ENCODE measurements at regions not wholly inside any gene's neighbourhood (a gene's known extent, or its start where the extent isn't known, plus 50 kb on each side); places are given as distances from the start of the nearest gene placed in this dataset.

GRCh38 chr7:155398944-155399343 is 59.0 kb upstream of the EN2 start:
- no peak overlapping the region for H3K4me3 ChIP-seq (ENCODE audit: low read depth, low read length)
- no peak for TF ChIP-seq MAX (IDR thresholded peaks at IDR 0.05; ENCODE audit: low read depth, low read length)
- peak; percentile 74 for TF ChIP-seq CTCF (IDR thresholded peaks at IDR 0.05; ENCODE audit: low read depth, low read length)
- peak; percentile 61 for DNase-seq (ENCODE audit: low read depth)

GRCh38 chr7:155399577-155399976 is 58.4 kb upstream of the EN2 start:
- no peak for TF ChIP-seq POLR2A (IDR thresholded peaks at IDR 0.05; ENCODE audit: extremely low read depth, insufficient read length)
- no peak for TF ChIP-seq CTCF (IDR thresholded peaks at IDR 0.05; ENCODE audit: low read depth, low read length)
- TF ChIP-seq MYC (IDR thresholded peaks at IDR 0.05; ENCODE audit: low read depth, low read length), result no peak
- TF ChIP-seq MAX (IDR thresholded peaks at IDR 0.05; ENCODE audit: low read depth, low read length), result no peak
- no peak for DNase-seq (ENCODE audit: low read depth)
- no peak overlapping the region for H3K4me3 ChIP-seq (ENCODE audit: low read depth, low read length)

- TF ChIP-seq POLR2A (IDR thresholded peaks at IDR 0.05; ENCODE audit: extremely low read depth, insufficient read length) (no peak), CTCF (IDR thresholded peaks at IDR 0.05; ENCODE audit: low read depth, low read length) (no peak)
- H3K4me3 ChIP-seq (ENCODE audit: low read depth, low read length), result no peak overlapping the region
- DNase-seq (ENCODE audit: low read depth), result no peak
Measured at GRCh38 chr7:155401231-155401630, 56.7 kb upstream of the EN2 start.

- TF ChIP-seq POLR2A (IDR thresholded peaks at IDR 0.05; ENCODE audit: extremely low read depth, insufficient read length) (no peak), MAX (IDR thresholded peaks at IDR 0.05; ENCODE audit: low read depth, low read length) (no peak), CTCF (IDR thresholded peaks at IDR 0.05; ENCODE audit: low read depth, low read length) (no peak), MYC (IDR thresholded peaks at IDR 0.05; ENCODE audit: low read depth, low read length) (no peak)
- DNase-seq (ENCODE audit: low read depth), result no peak
- no peak overlapping the region for H3K4me3 ChIP-seq (ENCODE audit: low read depth, low read length)
Measured at GRCh38 chr7:155401884-155402283, 56.0 kb upstream of the EN2 start.

- no peak for TF ChIP-seq MAX (IDR thresholded peaks at IDR 0.05; ENCODE audit: low read depth, low read length)
- no peak for TF ChIP-seq MYC (IDR thresholded peaks at IDR 0.05; ENCODE audit: low read depth, low read length)
- no peak for TF ChIP-seq POLR2A (IDR thresholded peaks at IDR 0.05; ENCODE audit: extremely low read depth, insufficient read length)
- no peak for TF ChIP-seq CTCF (IDR thresholded peaks at IDR 0.05; ENCODE audit: low read depth, low read length)
- no peak overlapping the region for H3K4me3 ChIP-seq (ENCODE audit: low read depth, low read length)
- DNase-seq (ENCODE audit: low read depth), result no peak
Measured at GRCh38 chr7:155402941-155403340, 55.0 kb upstream of the EN2 start.

GRCh38 chr7:155404976-155405375 is 53.0 kb upstream of the EN2 start:
- TF ChIP-seq MYC (IDR thresholded peaks at IDR 0.05; ENCODE audit: low read depth, low read length), result no peak
- TF ChIP-seq MAX (IDR thresholded peaks at IDR 0.05; ENCODE audit: low read depth, low read length), result no peak
- TF ChIP-seq CTCF (IDR thresholded peaks at IDR 0.05; ENCODE audit: low read depth, low read length), result no peak
- no peak for DNase-seq (ENCODE audit: low read depth)
- no peak overlapping the region for H3K4me3 ChIP-seq (ENCODE audit: low read depth, low read length)

Measured in NB4 (cell line).